ENCODE measurements at regions not wholly inside any gene's neighbourhood (a gene's known extent, or its start where the extent isn't known, plus 50 kb on each side); places are given as distances from the start of the nearest gene placed in this dataset.

- TF ChIP-seq CTCF (IDR thresholded peaks at IDR 0.05; ENCODE audit: insufficient read depth, low read length, missing control alignments): no peak
- POLR2A ChIA-PET: no interaction called here
These were observed 492.0 kb downstream of the FGF9 start for GRCh38 chr13:22162889-22163288.

GRCh38 chr13:22168437-22169190 lies 497.7 kb downstream of the FGF9 start:
- CTCF ChIA-PET: no interaction called here

More at GRCh38 chr13:22162889-22163288, 492.0 kb downstream of the FGF9 start:
- no peak overlapping the region for H3K4me3 ChIP-seq (ENCODE audit: low read depth, low read length)
- DNase-seq (ENCODE audit: low read depth, low spot score): no peak
- CTCF ChIA-PET: no interaction called here

GRCh38 chr13:22169473-22169872 lies 498.6 kb downstream of the FGF9 start:
- no peak for DNase-seq (ENCODE audit: low read depth, low spot score)
- no peak overlapping the region for H3K4me3 ChIP-seq (ENCODE audit: low read depth, low read length)
- ChIA-PET CTCF (no interaction called here), POLR2A (no interaction called here)
- TF ChIP-seq CTCF (IDR thresholded peaks at IDR 0.05; ENCODE audit: insufficient read depth, low read length, missing control alignments): no peak

More at GRCh38 chr13:22168437-22169190, 497.7 kb downstream of the FGF9 start:
- DNase-seq (ENCODE audit: low read depth, low spot score): no peak
- no peak overlapping the region for H3K4me3 ChIP-seq (ENCODE audit: low read depth, low read length)
- POLR2A ChIA-PET: no interaction called here
- no peak for TF ChIP-seq CTCF (IDR thresholded peaks at IDR 0.05; ENCODE audit: insufficient read depth, low read length, missing control alignments)

- POLR2A ChIA-PET: no interaction called here
These were observed 502.7 kb downstream of the FGF9 start for GRCh38 chr13:22173610-22174009.

GRCh38 chr13:22175241-22175640 lies 504.4 kb downstream of the FGF9 start:
- TF ChIP-seq CTCF (IDR thresholded peaks at IDR 0.05; ENCODE audit: insufficient read depth, low read length, missing control alignments): no peak
- no peak overlapping the region for H3K4me3 ChIP-seq (ENCODE audit: low read depth, low read length)
- CTCF ChIA-PET: no interaction called here
- POLR2A ChIA-PET: no interaction called here
- no peak for DNase-seq (ENCODE audit: low read depth, low spot score)

More at GRCh38 chr13:22173610-22174009, 502.7 kb downstream of the FGF9 start:
- DNase-seq (ENCODE audit: low read depth, low spot score): no peak
- no peak for TF ChIP-seq CTCF (IDR thresholded peaks at IDR 0.05; ENCODE audit: insufficient read depth, low read length, missing control alignments)
- CTCF ChIA-PET: no interaction called here
- no peak overlapping the region for H3K4me3 ChIP-seq (ENCODE audit: low read depth, low read length)

- ChIA-PET POLR2A (no interaction called here), CTCF (no interaction called here)
- no peak overlapping the region for H3K4me3 ChIP-seq (ENCODE audit: low read depth, low read length)
- no peak for DNase-seq (ENCODE audit: low read depth, low spot score)
- TF ChIP-seq CTCF (IDR thresholded peaks at IDR 0.05; ENCODE audit: insufficient read depth, low read length, missing control alignments): no peak
These were observed 504.9 kb downstream of the FGF9 start for GRCh38 chr13:22175815-22176214.
